DMS53 (cell line): ENCODE measurements at regions not wholly inside any gene's neighbourhood (a gene's known extent, or its start where the extent isn't known, plus 50 kb on each side); places are given as distances from the start of the nearest gene placed in this dataset.

Source experiments
- DNase-seq: peaks from one replicate; lab custom pipeline; 2025; lab: John Stamatoyannopoulos, UW

DNA sequence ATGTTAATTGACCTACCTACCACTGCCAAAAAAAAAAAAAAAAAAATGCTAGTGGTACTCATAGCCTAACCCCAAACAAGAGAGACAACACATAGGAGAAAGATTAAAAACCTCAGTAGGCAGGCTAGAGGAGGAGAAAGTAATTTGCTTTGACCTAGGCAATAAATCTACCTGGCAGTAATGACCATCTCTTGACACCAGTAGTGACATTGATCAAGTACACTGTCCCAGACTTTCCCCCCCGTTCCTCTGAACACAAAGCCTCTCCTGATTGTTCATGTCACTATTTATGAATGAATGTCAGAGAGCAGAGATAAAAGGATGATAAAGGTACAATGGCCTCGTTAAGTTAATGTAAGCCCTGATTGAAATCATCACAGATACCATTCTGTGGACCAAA is 746.8 kb downstream of the CBLN4 start:
- no peak for DNase-seq

DNA sequence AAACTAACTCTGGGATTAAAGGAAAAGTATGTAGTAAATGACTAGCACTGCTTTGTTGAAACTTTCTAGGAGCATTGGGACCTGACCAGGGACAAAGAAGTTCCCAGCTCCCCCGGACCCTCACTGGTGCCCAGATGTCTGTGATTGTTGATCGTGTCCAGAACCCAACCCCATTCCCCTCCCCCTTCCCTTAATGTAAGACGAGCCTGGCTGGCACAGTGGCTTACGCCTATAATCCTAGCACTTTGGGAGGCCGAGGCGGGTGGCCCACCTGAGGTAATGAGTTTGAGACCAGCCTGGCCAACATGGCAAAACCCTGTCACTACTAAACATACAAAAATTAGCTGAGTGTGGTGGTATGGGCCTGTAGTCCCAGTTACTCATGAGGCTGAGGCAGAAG is 750.3 kb downstream of the CBLN4 start:
- no peak for DNase-seq

- no peak for DNase-seq
These were observed 751.5 kb downstream of the CBLN4 start for GRCh38 chr20:55253781-55254180.

DNA sequence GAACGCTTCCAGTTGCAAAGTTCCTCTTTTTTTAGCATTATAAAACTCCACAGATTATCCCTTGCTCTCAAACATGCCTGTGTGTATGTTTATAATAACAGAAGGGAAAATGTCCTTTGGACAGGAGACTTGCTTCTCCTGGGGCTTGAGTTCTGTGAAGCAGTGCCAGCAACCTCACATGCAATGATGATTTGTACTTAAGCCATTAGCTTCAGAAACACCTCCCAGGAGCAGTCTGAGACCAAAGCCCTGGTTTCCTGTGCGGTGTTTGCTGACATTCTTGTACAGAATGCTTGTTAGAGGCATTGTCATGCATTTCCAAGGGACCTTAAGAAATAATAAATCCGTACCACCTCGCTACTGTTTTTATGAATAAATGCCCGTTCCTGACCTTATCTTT is 752.8 kb downstream of the CBLN4 start:
- no peak for DNase-seq

- no peak for DNase-seq
These were observed 754.1 kb downstream of the CBLN4 start for GRCh38 chr20:55251170-55251569.

GRCh38 chr20:55242853-55243252 is 762.5 kb downstream of the CBLN4 start:
- DNase-seq = no peak

DNA sequence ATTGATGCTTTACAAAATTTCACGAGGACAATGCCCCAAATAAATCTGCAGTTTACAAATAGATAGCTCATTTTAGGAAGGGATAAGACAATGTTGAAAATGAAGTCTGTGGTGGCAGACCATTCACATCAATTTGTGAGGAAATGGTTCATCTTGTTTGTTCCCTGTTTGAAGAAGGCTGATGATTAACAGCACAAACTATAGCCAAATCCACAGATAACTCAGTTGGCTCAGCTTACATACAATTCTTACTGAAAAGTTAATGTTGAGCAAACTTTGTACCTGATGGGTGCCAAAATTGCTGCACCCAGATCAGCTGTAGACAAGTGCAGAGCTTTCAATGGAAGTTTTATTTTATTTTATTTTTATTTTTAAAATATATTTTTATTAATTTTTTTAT is 763.9 kb downstream of the DOK5 start:
- no peak for DNase-seq

DNA sequence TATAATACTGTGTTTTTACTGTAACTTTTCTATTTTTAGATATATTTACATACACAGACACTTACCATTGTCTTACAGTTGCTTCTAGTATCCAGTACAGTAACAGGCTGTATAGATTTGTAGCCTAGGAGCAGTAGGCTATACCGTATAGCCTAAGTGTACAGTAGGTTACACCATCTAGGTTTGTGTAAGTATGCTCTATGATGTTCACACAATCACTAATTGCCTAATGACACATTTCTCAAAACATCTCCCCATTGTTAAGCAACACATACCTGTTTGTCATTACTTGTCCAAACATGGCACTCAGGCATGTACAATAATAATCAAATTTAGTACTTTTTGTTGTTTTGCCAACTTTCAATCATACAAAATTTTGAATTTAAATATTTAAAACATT is 757.3 kb downstream of the DOK5 start:
- no peak for DNase-seq

- no peak for DNase-seq
These were observed 754.1 kb downstream of the DOK5 start for GRCh38 chr20:55229451-55229850.

- no peak for DNase-seq
These were observed 741.3 kb downstream of the DOK5 start for GRCh38 chr20:55216525-55217242.

- DNase-seq = no peak
These were observed 738.3 kb downstream of the DOK5 start for GRCh38 chr20:55213653-55214052.

DNA sequence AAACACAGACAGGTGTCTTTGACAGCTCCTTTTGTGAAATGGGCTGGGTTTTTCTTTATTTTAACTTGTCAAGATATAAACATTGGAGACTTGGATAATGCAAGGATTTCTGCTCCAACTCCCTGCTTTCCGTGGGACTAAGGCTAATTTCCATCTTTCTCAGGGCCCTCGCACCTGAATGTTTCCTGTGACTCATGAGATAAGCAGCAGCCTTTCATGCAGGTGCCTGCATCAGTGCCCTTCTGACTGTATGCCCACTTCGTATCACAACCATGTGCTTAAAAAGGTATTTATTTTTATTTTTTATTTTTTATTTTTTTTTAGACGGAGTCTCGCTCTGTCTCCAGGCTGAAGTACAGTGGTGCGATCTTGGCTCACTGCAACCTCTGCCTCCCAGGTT is 736.1 kb downstream of the DOK5 start:
- no peak for DNase-seq

DNA sequence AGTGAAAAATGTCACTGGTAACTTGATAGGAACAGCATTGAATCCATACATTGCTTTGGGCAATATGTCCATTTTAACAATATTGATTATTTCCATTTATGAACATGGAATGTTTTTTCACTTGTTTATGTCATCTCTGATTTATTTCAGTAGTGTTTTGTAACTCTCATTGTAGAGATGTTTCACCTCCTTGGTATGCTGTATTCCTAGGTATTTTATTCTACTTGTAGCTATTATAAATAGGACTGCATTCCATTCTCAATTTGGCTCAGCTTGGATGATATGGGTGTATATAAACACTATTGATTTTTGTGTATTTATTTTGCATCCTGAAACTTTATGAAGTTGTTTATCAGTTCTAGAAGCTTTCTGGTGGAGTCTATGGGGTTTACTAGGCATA is 730.3 kb downstream of the DOK5 start:
- DNase-seq = no peak

DNA sequence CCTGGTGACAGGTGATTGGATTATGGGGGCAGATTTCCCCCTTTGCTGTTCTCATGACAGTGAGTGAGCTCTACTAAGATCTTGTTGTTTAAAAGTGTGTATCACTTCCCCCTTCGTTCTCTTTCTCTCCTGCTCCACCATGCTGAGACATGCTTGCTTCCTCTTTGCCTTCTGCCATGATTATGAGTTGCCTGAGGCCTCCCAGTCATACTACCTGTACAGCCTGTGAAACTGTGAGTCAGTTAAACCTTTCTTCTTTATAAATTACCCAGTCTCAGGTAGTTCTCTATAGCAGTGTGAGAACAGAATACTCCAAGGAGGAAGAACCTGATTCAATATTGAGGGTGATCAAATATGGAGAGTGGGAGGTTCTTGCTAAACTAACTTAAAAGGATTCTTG is 724.9 kb downstream of the DOK5 start:
- DNase-seq = no peak

DNA sequence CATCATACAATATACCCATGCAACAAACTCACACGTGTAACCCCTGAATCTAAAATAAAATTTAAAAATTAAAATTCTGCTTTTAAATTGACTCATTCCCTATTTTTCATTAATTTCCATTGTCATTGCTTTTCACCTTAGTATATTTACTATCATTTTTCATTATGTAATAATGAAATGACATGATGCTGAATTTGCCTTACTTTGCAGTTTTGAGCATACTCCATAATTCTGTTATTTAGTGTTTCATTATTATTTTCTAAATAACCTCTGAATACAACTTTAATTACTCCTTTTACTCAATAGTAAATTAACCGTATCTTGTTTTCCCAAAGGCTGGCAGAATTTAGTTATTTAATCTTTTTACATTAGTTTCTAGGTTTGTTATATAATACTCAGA is 719.6 kb downstream of the DOK5 start:
- DNase-seq = no peak

DNA sequence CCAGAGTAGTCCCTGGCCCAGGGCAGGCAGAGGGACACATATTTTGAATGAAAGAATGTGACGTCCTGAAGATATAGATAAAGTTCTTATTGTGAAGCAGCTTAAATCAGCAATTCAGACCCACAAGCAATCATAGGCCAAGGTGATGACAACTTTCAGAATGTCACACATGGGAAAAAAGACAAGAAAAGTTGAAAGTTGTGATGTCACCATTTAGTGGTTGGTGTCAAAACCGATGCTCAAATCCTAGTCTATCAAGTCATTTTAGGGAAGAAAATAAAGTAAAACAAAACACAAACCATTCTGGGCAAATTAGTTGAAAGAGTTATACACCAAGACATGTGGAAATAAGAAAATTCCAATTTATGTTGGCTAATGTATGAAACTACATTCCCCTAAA is 710.8 kb downstream of the DOK5 start:
- no peak for DNase-seq

DNA sequence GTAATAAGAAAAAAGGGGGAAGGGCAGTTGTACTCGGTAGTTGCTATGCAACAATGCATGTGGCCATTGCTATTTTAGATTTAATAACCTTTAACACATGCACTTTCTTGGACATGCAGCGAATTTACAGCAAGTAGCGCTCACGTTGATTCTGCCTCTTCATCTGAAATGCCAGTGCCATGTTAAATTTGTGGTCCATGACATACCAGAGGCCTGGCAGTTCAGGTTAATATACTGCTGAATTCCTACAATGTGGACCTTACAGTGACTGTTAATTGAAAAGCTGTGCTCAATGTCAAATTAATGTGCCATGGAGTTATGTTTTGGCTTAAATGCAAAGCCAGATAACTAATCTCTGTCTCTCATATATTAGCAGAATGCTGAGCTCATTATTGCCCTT is 699.7 kb downstream of the DOK5 start:
- DNase-seq = no peak

- no peak for DNase-seq
These were observed 699.2 kb downstream of the DOK5 start for GRCh38 chr20:55174635-55175034.

- no peak for DNase-seq
These were observed 698.8 kb downstream of the DOK5 start for GRCh38 chr20:55174172-55174571.

GRCh38 chr20:55173601-55174000 is 698.2 kb downstream of the DOK5 start:
- DNase-seq = no peak

DNA sequence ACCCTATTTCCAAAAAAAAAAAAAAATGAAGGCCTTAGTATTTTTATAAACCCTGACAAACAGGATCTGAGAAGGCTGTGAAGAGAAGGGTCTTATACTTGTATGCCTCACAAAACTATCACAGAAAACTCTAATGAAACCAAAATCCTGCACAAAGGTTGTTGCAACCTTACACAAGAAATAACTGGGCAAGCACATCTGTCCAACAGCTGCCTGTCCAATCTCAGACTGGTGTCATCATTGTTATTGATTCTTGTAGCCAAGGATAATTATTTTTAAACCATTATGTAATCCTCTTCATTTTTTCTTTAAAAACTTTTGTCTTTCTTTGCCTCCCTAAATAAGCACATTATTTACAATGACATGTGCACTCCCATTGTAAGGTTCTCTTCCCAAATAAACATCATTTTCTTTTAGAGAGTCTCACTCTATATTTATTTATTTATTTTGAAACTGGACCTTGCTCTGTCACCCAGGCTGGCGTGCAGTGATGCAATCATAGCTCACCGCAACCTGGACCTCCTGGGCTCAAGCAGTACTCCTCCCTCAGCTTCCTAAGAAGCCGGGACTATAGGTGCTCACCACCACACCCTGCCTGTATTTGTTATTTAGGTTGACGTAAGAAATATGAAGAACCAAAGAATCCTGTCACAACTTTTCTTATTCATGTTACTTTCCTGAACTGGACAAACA is 697.1 kb downstream of the DOK5 start:
- DNase-seq = no peak

DNA sequence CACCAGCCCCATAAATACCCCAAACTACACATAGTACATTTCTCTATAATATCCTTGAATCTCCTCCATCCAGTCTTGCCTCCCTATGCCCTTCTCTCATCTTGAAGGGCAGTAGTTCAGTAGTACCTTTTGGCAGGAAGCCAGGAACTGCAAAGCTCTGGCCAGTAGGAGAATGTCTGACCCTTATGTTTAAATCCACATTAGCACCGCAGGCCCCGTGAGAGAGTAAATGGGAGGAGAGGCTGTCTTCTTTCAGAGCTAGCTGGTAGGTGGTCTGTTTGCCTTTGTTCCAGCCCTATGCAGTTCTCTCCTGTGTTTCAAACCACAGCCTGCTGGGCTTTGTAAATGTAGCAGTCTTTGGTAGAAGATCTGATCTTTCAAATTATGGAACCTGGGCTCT is 690.7 kb downstream of the DOK5 start:
- no peak for DNase-seq

GRCh38 chr20:55160996-55161395 is 685.6 kb downstream of the DOK5 start:
- no peak for DNase-seq

DNA sequence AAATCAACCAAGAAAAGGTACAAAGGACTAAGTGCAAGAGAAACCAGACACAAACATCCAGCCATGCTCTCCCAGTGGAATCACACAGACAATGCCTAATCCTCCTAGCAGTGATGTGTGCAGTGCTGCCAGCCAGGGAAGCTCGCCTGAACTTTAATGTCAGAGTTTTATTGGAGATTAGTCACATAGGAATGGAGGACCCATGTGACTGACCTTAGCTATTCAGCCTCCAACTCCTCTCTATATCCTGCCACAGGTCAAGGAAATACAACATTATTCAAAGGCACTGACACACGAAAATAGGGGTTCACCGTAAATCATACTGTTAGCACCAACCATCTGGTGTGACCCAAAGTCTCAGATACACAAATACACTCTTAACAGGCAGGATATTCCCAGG is 684.6 kb downstream of the DOK5 start:
- DNase-seq = no peak
